ENCODE measurements at regions not wholly inside any gene's neighbourhood (a gene's known extent, or its start where the extent isn't known, plus 50 kb on each side); places are given as distances from the start of the nearest gene placed in this dataset.
"Not testable (repeated sequence)": the region's sequence is repeated elsewhere in the genome, so short reads cannot be mapped to it uniquely, and the experiment has no call there.

- intact Hi-C loops (cut with micrococcal nuclease), result no loop called here
Measured at GRCh38 chr3:5047764-5048419, 68.7 kb downstream of the BHLHE40 start.

GRCh38 chr3:5051772-5052171 is 70.3 kb upstream of the ARL8B start:
- Histone ChIP-seq H3K9me3 (ENCODE audit: control insufficient read depth in 1 of 2, low read length in 2 of 2) (no peaks in the 10 kb centered on the region), H3K4me1 (ENCODE audit: insufficient read depth, low read length) (no peaks in the 10 kb centered on the region), H3K27ac (ENCODE audit: low read depth, low read length) (no peak overlapping the region), H3K27me3 (ENCODE audit: insufficient read depth, low read length) (no peaks in the 10 kb centered on the region), H3K4me3 (ENCODE audit: low read length in 2 of 2) (no peak overlapping the region), H3K36me3 (ENCODE audit: insufficient read depth, low read length) (no peaks in the 10 kb centered on the region)
- peaks cover 2% of the 10 kb centered on the region in 2 donors for H3K27me3 Mint-ChIP-seq
- H3K4me3 Mint-ChIP-seq, result no peak overlapping the region
- ChIA-PET CTCF (ENCODE audit: partially characterized antibody) (interaction anchor here (0.9 to 12.4 kb wide), 4 partner anchors 10 to 339 kb away, joined by 3 to 306 read pairs (median 4); no protein-coding TSS in a partner anchor), POLR2A (ENCODE audit: partially characterized antibody) (interaction anchor here (0.9 kb wide), 1 partner anchor 15 kb away, joined by 3 read pairs; no protein-coding TSS in a partner anchor)
- DNase-seq, result no peak
- H3K4me1 Mint-ChIP-seq, result peaks cover 0 to 2% (median under 1%) of the 10 kb centered on the region in 4 donors
- H3K9me3 Mint-ChIP-seq, result peaks cover 0 to 11% (median 3%) of the 10 kb centered on the region in 8 donors
- intact Hi-C loops (cut with micrococcal nuclease), result no loop called here
- peaks cover 0 to 4% of the 10 kb centered on the region in 2 donors for H3K36me3 Mint-ChIP-seq
- no peak overlapping the region for H3K27ac Mint-ChIP-seq

More at GRCh38 chr3:5047764-5048419, 68.7 kb downstream of the BHLHE40 start:
- no peak overlapping the region for H3K27ac Mint-ChIP-seq
- H3K9me3 ChIP-seq (ENCODE audit: control insufficient read depth in 1 of 2, low read length in 2 of 2), result no peaks in the 10 kb centered on the region
- H3K4me3 Mint-ChIP-seq, result no peak overlapping the region
- no peak overlapping the region for H3K4me3 ChIP-seq (ENCODE audit: low read length in 2 of 2)
- no peak overlapping the region for H3K27ac ChIP-seq (ENCODE audit: low read depth, low read length)
- no peaks in the 10 kb centered on the region for H3K27me3 ChIP-seq (ENCODE audit: insufficient read depth, low read length)
- ChIA-PET POLR2A (ENCODE audit: partially characterized antibody) (no interaction called here), CTCF (ENCODE audit: partially characterized antibody) (interaction anchor here (1.3 kb wide), 1 partner anchor 336 kb away, joined by 5 read pairs; no protein-coding TSS in a partner anchor)
- no peaks in the 10 kb centered on the region for H3K36me3 ChIP-seq (ENCODE audit: insufficient read depth, low read length)
- no peaks in the 10 kb centered on the region for H3K4me1 ChIP-seq (ENCODE audit: insufficient read depth, low read length)
- H3K9me3 Mint-ChIP-seq, result peaks cover 0 to 11% (median 3%) of the 10 kb centered on the region in 8 donors
- peaks cover 2% of the 10 kb centered on the region in 2 donors for H3K27me3 Mint-ChIP-seq
- H3K4me1 Mint-ChIP-seq, result no peaks in the 10 kb centered on the region
- peaks cover 0 to 4% of the 10 kb centered on the region in 2 donors for H3K36me3 Mint-ChIP-seq
- no peak for DNase-seq

GRCh38 chr3:5052247-5052646 is 69.8 kb upstream of the ARL8B start:
- CTCF ChIA-PET (ENCODE audit: partially characterized antibody), result interaction anchor here (12.4 kb wide), 1 partner anchor 340 kb away, joined by 306 read pairs; no protein-coding TSS in a partner anchor
- Histone ChIP-seq H3K4me1 (ENCODE audit: insufficient read depth, low read length) (no peaks in the 10 kb centered on the region), H3K36me3 (ENCODE audit: insufficient read depth, low read length) (no peaks in the 10 kb centered on the region), H3K9me3 (ENCODE audit: control insufficient read depth in 1 of 2, low read length in 2 of 2) (no peaks in the 10 kb centered on the region), H3K4me3 (ENCODE audit: low read length in 2 of 2) (no peak overlapping the region), H3K27ac (ENCODE audit: low read depth, low read length) (no peak overlapping the region), H3K27me3 (ENCODE audit: insufficient read depth, low read length) (no peaks in the 10 kb centered on the region)
- Mint-ChIP-seq H3K9me3 (peaks cover 0 to 11% (median 3%) of the 10 kb centered on the region in 8 donors), H3K36me3 (peaks cover 0 to 4% of the 10 kb centered on the region in 2 donors), H3K27me3 (peaks cover 2% of the 10 kb centered on the region in 2 donors), H3K4me1 (peaks cover 0 to 2% (median under 1%) of the 10 kb centered on the region in 4 donors), H3K27ac (no peak overlapping the region), H3K4me3 (no peak overlapping the region)
- DNase-seq, result no peak
- POLR2A ChIA-PET (ENCODE audit: partially characterized antibody), result no interaction called here
- intact Hi-C loops (cut with micrococcal nuclease), result no loop called here

GRCh38 chr3:5053021-5053831 is 68.9 kb upstream of the ARL8B start:
- intact Hi-C loops (cut with micrococcal nuclease), result no loop called here
- Histone ChIP-seq H3K9me3 (ENCODE audit: control insufficient read depth in 1 of 2, low read length in 2 of 2) (no peaks in the 10 kb centered on the region), H3K4me3 (ENCODE audit: low read length in 2 of 2) (no peak overlapping the region), H3K27ac (ENCODE audit: low read depth, low read length) (no peak overlapping the region), H3K4me1 (ENCODE audit: insufficient read depth, low read length) (peaks cover 3% of the 10 kb centered on the region), H3K36me3 (ENCODE audit: insufficient read depth, low read length) (no peaks in the 10 kb centered on the region), H3K27me3 (ENCODE audit: insufficient read depth, low read length) (no peaks in the 10 kb centered on the region)
- Mint-ChIP-seq H3K27ac (no peak overlapping the region), H3K9me3 (peaks cover 0 to 4% (median 0%) of the 10 kb centered on the region in 8 donors), H3K4me3 (no peak overlapping the region), H3K27me3 (peaks cover 2% of the 10 kb centered on the region in 2 donors), H3K36me3 (no peaks in the 10 kb centered on the region), H3K4me1 (peaks cover 0 to 4% (median 1%) of the 10 kb centered on the region in 4 donors)
- ChIA-PET CTCF (ENCODE audit: partially characterized antibody) (interaction anchor here (0.8 to 12.4 kb wide), 2 partner anchors 15 to 341 kb away, joined by 3 to 306 read pairs; no protein-coding TSS in a partner anchor), POLR2A (ENCODE audit: partially characterized antibody) (interaction anchor here (0.6 kb wide), 1 partner anchor 15 kb away, joined by 5 read pairs; no protein-coding TSS in a partner anchor)
- no peak for DNase-seq

- no peaks in the 10 kb centered on the region for H3K27me3 ChIP-seq (ENCODE audit: insufficient read depth, low read length)
- intact Hi-C loops (cut with micrococcal nuclease), result no loop called here
- CTCF ChIA-PET (ENCODE audit: partially characterized antibody), result interaction anchor here (0.8 to 12.4 kb wide), 2 partner anchors 14 to 342 kb away, joined by 3 to 306 read pairs; no protein-coding TSS in a partner anchor
- Mint-ChIP-seq H3K9me3 (no peaks in the 10 kb centered on the region), H3K4me1 (peaks cover 0 to 4% (median 1%) of the 10 kb centered on the region in 4 donors), H3K4me3 (no peak overlapping the region), H3K27ac (peak overlapping the region in 1 of 7 donors; percentile 40), H3K36me3 (no peaks in the 10 kb centered on the region), H3K27me3 (no peaks in the 10 kb centered on the region)
- H3K9me3 ChIP-seq (ENCODE audit: control insufficient read depth in 1 of 2, low read length in 2 of 2), result no peaks in the 10 kb centered on the region
- no peak overlapping the region for H3K27ac ChIP-seq (ENCODE audit: low read depth, low read length)
- no peak overlapping the region for H3K4me3 ChIP-seq (ENCODE audit: low read length in 2 of 2)
- H3K36me3 ChIP-seq (ENCODE audit: insufficient read depth, low read length), result no peaks in the 10 kb centered on the region
- POLR2A ChIA-PET (ENCODE audit: partially characterized antibody), result no interaction called here
- peaks cover 3% of the 10 kb centered on the region for H3K4me1 ChIP-seq (ENCODE audit: insufficient read depth, low read length)
- DNase-seq, result no peak
Measured at GRCh38 chr3:5054098-5054497, 68.0 kb upstream of the ARL8B start.

GRCh38 chr3:5054579-5054978 is 67.5 kb upstream of the ARL8B start:
- H3K4me3 Mint-ChIP-seq, result not testable (repeated sequence)
- H3K27ac Mint-ChIP-seq, result peak overlapping the region in 1 of 7 donors; percentile 40

More at GRCh38 chr3:5054579-5054978, 67.5 kb upstream of the ARL8B start:
- H3K27ac ChIP-seq (ENCODE audit: low read depth, low read length); POLR2A ChIA-PET (ENCODE audit: partially characterized antibody); H3K36me3 Mint-ChIP-seq; intact Hi-C loops (cut with micrococcal nuclease); H3K27me3 Mint-ChIP-seq; DNase-seq; H3K4me1 Mint-ChIP-seq; H3K27me3 ChIP-seq (ENCODE audit: insufficient read depth, low read length); H3K9me3 ChIP-seq (ENCODE audit: control insufficient read depth in 1 of 2, low read length in 2 of 2); H3K36me3 ChIP-seq (ENCODE audit: insufficient read depth, low read length); H3K4me1 ChIP-seq (ENCODE audit: insufficient read depth, low read length); H3K4me3 ChIP-seq (ENCODE audit: low read length in 2 of 2); H3K9me3 Mint-ChIP-seq: not testable (repeated sequence)
- CTCF ChIA-PET (ENCODE audit: partially characterized antibody), result interaction anchor here (1.4 to 12.4 kb wide), 2 partner anchors 13 to 342 kb away, joined by 5 to 306 read pairs; no protein-coding TSS in a partner anchor

All from CD4-positive, alpha-beta memory T cell (primary cell).